SK-MEL-5 (cell line): ENCODE measurements at regions not wholly inside any gene's neighbourhood (a gene's known extent, or its start where the extent isn't known, plus 50 kb on each side); places are given as distances from the start of the nearest gene placed in this dataset.

Experiments used
- DNase-seq: peaks from one replicate; pipeline ENCODE4 v3.0.0-alpha.2; 2016; ENCODE audit warnings: low read depth, low spot score
- in situ Hi-C: cut with HindIII; loops from 2 replicates; pipeline ENCODE4 v1.10.0; 2016; ENCODE audit warnings: low sequenced_read_pairs, high pct_unique_total_duplicates, low pct_unique_long_range_greater_than_20kb

DNA sequence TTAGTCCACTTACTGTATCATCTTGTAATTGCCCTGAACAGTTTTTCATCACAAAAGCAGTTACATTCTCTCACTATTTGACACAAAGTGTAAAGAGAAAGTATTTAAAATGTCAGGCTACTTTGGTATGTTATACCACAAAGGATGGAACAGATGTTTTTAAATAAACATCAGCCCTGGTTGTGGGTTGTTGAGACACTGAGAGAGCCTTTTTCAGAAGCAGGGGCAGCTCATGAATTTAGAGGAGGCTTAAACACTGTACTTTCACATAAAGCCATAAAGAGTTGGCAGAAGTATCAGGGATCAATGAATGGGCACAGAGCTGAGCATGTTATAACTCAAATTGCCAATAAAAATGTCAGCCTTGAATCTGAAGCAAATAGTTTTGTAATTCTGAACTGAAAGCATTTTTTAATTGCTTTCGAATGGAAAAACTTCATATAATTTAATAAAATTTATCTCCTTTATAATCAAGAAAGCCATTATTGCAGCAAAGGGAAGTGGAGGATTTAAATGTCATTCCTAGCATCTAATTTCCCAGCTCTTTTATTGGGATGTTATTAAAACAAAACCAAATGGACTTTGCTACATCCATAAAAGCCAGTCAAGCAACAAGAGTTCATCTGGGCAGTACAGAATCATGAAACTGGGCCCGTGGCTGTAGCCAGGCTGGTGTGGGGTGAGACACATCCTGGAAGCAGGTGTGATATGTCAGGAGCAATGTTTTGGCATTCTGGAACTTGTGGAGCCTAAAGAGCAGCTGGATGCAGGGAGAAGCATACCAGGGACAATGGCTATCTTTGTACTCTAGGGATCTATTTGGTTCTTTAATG, 95.1 kb upstream of the NT5C1B start:
- DNase-seq = no peak
- in situ Hi-C loops = no loop called here

DNA sequence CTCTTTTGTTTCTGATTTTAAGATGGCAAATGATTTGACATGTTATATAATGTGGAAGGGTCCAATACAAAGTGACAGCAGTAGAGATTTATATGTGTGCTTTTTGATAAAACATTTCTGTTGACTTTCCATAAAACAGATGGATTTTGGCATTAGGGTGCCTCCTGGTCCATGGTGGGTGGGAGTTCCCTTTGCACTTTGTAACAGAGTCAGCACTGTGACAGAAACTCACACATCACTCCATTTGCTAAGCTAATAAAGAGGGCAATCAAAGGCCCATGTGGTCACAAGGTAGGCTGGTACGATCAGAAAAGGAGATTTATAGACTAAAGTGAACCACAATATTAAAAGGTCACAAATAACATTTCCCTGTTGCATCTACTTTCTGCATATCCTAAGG, 93.3 kb upstream of the NT5C1B start:
- no peak for DNase-seq
- in situ Hi-C loops = no loop called here

DNA sequence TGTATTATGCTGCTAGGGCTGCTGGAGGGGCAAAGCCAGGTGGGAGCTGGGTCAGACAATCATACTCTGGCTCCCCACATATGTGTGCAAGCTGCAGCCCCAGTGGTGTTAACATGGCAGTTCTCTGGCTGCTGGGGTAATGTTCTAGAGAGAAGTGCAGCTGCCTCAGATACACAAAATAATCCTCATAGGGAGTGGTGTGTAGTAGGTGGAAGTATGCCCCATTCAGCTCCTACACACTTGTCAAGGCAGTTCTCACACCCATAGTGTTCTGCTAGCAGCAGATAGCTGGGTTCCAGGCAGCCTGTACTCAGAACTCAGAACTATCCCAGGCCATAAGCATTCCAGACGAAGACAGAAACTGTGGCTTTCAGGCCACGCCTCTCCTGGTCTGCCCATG, 87.9 kb upstream of the NT5C1B start:
- no peak for DNase-seq
- in situ Hi-C loops = no loop called here

DNA sequence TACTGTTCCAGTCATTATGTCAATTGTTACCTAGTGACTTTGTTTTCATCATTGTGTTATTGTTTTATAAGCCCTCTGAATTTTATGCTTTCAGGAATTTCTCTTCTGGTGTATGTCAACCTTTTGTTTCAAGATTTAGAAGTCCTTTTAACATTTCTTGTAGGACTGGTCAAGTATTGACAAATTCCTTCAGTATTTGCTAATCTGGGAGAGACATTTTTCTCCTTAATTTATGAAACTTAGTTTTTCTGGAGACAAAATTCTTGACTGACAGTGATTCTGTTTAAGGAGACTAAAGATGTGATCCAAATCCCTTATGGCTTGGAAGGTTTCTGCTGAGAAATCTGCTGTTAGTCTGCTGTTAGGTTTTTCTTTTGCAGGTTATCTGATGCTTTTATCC, 84.9 kb upstream of the NT5C1B start:
- in situ Hi-C loops = no loop called here
- no peak for DNase-seq

DNA sequence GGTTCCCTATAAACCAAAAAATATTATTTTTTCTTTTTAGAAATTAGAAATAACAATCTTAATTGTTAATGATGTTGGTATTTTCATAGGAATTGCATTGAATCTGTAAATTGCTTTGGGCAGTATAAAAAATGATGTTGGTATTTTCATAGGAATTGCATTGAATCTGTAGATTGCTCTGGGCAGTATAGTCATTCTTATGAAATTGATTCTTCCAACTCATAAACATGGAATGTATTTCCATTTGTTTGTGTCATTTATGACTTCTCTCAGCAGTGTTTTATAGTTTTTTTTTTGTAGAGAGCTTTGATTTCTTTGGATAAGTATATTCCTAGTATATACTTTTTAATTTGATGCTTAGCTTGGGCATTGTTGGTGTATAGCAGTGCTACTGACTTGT, 82.0 kb upstream of the NT5C1B start:
- in situ Hi-C loops = no loop called here
- no peak for DNase-seq

DNA sequence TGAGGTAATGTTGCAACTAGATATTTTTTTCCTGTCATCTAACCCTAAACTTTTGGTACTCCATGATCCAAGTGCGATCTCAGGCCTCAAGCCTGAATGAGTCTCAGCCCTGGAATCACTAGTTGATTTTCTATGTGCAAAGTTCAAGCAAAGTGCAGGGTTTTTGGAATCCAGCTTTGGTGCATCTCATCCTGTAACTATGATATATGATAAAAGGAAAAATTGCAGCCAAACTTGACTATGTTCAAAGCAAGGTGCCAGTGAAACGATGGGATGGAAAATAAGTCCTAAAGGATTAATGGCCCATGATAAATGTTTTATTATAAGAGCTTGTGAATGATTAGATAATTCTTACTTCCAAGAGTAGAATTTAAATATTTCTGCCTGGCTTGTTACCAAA, 78.9 kb upstream of the NT5C1B start:
- DNase-seq = no peak
- in situ Hi-C loops = no loop called here

DNA sequence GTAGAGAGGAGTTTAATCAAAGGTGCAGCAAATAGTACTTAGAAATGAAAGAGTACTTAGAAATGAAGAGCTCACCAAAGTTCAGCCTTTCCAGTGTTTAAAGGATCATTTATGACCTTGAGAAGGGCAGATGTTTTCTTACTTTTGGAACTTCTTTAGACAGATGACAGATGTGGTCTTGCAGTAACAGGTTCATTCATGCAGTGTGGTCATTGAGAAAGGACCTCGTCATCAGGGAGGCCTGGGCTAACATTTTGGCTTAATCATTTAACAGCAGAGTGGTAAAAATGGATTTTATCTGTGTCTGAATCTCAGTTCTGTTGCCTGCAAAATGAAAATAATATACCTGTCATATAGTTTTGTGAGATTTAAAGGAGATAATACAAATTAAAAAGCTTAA, 75.1 kb upstream of the NT5C1B start:
- in situ Hi-C loops = no loop called here
- DNase-seq = no peak

DNA sequence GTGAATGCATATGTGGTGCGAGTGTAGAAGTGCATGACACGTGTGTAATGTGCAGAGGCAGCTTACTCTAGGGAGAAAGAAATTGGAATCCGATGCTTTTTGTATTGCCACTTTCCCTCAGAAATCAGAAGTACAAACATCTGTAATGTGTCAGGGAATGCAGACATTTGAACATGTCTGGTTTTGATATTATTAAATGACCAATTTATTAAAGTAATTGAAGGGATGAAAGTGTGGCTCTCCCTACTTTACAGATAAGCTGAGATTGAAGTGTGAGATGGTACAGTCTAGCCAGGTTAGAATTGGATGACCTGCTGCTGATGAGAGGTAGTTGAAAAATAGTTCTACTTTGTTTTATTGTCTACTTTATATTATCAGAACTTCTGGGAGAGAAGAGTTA, 74.5 kb upstream of the NT5C1B start:
- DNase-seq = no peak
- in situ Hi-C loops = no loop called here

DNA sequence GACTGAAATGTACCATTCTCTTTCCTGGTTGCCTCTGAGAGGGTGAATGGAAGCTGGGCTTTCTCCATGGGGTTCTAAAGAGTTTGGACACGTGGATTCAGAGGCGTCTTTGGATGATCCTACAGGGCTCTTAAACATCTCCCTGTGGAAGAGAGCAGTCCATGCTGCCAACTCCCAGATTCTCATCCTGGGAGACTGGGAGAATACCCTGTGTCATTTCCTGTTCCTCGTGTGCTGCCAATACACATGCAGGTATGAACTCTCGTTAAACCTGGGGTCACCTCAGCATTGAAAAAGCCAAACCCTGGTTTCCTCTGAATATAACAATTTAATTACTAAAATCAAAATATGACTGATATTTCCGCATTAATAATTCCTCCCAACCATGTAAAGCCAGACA, 73.3 kb upstream of the NT5C1B start:
- DNase-seq = no peak
- in situ Hi-C loops = no loop called here

DNA sequence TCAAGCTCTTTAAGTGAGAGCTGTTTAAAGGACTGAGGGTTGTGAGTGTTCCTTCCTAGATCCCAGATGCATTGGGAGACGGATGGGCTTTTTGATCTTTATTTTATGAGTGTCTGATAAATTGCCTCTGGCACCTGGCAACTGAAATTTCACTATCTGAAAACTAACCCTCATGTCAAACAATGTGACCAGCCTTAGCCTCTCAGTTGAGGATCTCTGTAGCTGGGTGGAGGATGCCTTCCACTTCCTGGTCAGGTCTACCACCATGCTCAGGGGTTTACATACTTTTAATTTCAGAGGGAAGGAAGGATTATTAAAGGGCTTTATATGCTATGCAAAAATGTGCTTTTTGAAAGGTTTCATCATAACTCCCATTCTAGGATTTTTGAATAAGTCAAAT, 70.5 kb upstream of the NT5C1B start:
- in situ Hi-C loops = no loop called here
- no peak for DNase-seq

DNA sequence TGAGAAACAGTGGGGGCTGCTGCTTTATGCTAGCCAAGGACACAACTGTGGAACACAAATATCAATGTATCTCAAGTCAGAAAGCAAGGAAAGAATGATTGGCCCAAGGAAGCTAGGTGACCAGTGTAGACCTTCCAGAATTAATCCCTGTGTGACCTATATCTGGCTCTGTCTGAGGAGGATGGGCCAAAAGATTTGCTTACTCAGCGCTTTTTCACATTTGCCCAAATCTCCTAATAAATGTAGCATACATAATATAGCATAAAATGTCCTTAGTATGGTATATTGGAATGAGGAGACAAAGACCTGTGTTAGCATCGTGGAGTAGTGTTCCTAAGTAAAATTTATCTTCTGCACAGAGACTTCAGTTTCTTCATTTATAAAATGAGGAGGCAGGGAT, 66.7 kb upstream of the NT5C1B start:
- DNase-seq = no peak
- in situ Hi-C loops = no loop called here

DNA sequence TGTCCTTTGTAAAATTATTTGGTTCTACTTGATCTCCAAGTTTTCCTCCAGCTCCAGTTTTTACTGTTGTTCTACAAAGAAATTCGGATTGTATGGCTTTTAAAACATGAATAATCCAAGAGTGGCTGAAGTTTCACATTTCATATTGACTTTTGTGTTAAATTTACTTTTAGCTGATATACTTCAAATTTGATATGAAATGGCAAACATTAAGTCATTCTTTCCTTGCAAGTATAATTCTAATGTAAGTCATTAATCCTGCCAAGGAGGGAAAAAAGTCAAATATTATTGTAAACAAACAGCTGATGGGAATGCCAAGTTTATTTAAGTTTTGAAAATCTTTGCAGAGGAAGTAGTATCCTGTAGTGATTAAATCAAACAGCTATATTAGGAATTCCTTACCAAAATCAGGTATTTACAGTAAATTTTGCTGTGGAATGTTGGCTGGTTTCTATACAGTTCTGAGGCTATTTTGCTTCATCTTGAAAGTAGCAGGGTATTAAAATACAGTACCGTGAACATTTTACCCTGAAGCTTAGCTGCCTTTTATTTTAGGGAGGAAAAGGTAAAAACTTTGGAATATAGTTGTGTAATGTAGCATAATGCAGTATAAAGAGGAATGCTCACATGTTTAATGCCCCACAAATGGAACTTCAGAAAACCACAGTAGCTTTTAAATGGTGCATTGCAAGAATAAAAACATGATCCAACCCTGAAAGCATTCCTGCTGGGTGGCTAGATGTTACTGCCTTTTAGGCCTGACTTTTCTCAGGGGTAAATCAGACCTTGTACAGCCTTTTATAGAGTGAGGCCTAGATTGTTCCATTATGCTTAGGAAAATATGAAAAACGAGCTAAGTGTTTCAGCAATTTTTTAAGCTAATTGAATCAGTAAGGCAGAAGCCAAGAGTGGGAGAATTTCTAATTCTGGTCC, 62.7 kb upstream of the NT5C1B start:
- in situ Hi-C loops = no loop called here
- DNase-seq = no peak

DNA sequence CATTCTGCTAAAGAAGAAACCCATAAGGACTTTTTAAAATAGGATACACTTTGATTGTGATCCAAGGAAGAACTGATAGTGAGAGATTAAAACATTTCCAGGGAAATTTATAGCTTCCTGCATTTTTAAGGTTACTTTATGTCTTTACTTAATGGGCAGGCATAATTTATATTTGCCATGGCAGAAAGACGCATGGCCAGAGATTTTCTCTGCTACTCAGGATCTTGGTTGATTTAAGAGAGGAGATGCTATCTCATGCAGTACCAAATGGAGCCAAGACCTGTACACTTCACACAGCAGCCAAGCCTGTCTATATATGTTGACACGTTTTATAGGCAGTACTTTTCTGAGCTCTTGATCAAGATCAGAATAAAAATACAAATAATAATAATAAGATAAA, 60.9 kb upstream of the NT5C1B start:
- in situ Hi-C loops = no loop called here
- no peak for DNase-seq

DNA sequence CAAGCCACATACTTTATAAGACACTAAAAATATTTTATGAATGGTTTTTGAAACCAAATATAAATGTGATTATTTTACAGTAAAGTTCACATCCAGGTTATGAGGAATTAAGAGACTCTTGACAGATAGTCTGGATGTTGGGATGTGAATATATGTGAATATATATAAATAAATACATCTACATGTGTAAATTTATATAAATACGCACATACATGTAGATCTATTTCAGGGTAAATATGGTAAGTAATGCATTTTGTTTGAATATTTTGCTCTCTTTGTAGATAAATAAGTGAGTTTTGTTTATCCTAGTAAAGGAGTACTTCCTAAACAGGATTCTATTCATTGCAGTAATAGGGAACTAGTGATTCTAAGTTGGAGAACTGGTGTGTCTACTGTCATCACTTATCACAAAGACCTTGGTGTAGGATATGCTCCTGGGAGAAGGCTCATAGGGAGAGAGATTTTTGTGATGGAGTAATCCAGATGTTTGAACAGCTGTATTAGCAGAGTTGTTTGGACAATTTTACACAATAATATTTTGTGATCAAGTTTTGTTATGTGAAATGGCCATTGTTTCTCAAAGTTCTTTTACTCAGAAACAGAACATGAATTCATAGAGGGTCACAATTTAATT, 60.2 kb upstream of the NT5C1B start:
- no peak for DNase-seq
- in situ Hi-C loops = no loop called here

DNA sequence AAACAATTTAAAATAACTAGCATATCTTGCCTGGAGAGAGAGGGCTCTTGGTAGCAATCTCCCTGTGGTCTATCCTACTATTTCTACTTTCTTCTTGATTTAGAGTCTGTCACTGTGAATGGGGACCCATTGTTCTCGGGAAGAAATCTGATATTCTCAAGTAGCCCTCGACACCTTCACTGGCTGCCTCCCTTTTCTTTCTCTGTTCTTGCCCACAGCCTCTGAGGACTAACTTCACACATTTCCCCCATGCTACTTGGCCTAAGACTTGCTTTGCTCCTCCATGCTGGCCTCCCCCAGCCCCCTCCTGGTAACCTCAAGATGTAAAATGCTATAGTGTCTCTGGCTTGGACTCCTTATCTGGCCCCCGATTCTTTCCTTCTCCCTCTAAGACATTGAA, 58.8 kb upstream of the NT5C1B start:
- in situ Hi-C loops = no loop called here
- no peak for DNase-seq

DNA sequence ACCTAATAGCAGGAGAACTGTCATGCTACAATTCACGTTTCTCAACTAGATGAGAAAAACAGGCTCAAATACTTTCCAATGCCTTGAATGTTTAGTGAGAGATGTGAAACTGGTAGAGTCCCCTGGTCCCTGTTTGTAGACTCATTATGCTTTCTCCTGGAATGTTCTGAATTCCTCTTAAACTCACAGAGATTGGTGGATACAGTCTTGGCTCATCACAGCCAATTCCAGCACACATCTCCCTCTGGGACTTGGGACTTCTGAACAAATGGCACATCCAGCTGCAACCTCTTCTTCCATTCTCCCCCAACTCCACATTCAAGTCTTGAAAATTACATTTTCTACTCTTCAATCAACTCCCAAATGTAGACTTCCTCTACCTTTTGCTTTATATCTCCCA, 58.4 kb upstream of the NT5C1B start:
- no peak for DNase-seq
- in situ Hi-C loops = no loop called here

DNA sequence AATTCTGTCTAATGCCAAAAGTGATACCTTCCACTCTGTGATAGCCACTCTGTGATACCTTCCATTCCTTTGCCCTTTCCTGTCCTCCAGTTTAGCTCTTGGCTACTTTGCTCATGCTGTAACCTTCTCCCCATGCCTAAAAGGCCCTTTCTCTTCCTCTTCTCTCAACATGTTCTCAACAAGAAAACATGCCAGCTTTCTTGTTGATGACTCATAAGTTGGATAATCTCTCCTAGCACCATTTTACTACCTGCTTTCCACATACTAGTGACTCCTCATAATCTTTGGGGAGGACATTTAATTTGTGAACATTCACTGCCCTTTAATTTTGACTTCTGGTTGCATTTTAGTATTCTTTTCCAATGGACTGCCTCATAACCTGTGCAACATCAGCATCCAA, 55.9 kb upstream of the NT5C1B start:
- no peak for DNase-seq
- in situ Hi-C loops = no loop called here

DNA sequence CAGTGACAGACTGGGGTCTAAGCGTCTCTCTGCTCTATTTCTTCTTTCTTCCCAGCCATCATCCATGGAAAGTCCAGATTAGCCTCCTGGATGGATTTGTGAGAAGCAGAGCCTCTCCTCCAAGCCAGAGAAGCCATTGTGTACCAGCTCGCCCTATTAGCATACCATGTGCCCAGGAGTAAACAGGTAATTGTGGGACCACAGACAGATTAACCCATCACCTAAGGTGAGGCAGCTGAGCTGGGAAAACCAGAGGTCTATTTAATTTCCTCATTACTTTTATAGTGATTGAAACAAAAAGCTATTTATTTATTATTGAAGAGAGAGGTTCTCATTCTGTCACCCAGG, 54.7 kb upstream of the NT5C1B start:
- no peak for DNase-seq
- in situ Hi-C loops = no loop called here
